ENCODE measurements at regions not wholly inside any gene's neighbourhood (a gene's known extent, or its start where the extent isn't known, plus 50 kb on each side); places are given as distances from the start of the nearest gene placed in this dataset.
"Not testable (repeated sequence)": the region's sequence is repeated elsewhere in the genome, so short reads cannot be mapped to it uniquely, and the experiment has no call there.

DNA sequence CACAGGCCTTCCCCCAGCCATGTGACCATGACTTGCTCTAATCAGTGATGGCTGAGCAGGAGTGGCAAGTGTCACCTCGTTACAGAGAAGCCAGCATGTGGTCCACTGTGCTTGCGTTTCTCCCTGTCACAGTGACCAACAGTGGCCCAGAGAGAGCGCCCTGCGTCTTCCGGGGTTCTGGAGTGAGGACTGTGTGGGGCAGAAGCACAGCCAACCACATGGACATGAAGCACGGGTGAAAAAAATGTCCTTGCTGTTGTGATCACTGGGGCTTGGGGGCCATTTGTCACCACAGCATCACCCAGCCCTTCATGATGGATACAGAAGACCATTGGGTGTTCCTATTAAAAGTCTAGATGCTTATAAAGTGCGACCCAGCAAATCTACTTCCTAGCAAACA lies 174.6 kb upstream of the C14orf180 start:
- no peak for DNase-seq

DNA sequence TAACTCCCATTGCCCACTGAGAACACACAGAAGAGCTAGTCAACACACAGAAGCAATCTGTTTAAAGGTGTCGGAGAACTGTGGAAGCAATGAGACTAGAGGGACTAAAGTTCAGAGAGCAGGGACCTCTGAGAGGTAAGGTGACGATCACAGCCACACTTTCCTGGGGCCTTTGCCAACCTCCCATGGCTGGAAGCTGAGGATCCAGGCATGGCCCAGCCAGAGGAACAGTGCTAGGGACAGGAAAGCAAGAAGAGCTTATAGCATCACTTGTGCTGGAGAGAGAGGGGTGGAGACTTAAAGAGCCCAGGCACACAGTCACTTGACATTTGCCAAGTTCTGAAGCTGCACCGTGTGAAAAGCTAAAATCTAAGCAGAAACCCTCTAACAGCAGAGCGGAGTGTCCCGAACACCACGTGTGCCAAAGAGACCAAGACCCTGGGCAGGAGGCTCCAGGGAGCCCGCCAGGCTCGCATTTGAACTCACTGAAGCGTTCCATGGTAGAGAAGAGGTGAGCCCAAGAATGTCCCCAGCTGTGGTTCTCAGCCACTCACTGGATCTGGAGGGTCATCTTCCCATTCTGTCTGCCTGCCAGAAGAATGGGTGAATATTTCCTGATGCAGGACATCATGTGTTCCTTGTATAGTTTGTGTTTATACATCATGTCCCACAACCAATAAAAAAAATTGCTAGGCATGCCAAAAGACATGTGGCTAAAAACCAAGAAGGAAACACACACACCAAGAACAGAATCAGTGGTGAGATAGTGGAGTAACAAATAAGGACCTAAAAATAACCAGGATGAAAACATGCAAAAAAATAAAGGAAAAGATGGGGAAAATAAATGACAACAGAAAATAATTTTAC lies 174.0 kb upstream of the C14orf180 start:
- DNase-seq = no peak

DNA sequence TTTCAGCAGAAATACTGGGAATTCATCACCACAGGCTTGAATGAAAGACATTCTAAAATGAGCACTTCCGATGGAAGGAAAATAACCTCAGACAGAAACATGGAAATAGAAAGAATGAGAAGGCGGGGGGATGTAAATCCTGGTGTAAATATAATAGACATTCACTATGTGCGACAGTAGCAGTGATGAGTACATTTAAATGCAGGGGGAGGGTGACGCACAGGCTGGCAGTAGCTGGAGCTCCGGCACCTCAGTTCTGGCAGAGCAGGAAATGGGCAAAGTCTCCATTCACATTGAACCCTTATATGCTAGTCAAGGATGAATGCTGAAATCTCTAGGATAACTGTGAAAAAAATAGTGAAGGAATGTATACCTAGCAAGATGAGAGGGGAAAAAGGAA lies 172.7 kb upstream of the C14orf180 start:
- no peak for DNase-seq

DNA sequence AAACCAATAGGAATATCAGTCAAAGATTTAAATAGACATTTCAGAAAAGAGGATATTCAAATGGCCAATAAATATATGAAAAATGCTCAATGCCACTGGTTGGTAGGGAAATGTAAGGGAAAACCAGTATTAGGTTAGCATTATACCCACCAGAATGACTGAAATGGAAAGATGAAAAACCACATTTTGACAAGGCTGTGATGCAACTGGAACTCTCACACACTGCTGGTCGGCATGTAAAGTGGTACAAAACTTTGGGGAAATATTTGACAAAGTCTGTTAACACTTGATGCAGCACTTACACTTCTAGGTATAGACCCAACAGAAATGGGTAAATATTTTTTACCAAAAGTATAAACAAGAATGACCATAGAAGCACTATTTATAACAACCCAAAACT lies 163.2 kb upstream of the C14orf180 start:
- DNase-seq = no peak

DNA sequence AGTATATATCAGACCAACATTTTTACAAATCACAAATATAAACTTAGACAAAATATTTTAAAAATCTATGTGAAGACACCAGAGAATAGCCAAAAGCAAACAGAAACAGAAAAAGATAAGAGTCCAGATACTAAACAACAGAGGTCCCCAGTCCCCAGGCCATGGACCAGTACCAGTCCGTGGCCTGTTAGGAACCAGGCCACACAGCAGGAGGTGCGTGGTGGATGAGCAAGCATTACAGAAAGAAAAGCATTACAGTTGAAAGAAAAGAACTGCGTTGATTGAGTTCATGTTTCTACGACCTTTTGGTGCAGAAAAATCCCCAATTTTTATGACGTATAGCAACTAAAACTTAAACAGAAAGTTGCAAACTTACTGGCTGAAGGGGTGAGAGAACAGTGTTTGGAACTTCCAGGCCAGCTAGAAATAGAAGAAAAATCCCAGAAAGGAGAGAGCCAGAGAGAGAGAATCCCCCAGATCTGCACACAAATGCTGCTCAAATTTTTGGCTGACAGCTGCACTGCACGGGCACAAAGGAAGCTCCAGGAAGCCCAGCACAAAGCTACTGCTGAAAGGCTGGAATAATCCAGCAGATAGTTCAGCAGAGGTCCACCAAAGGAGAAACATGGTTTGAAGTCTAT lies 159.6 kb upstream of the C14orf180 start:
- DNase-seq = no peak

DNA sequence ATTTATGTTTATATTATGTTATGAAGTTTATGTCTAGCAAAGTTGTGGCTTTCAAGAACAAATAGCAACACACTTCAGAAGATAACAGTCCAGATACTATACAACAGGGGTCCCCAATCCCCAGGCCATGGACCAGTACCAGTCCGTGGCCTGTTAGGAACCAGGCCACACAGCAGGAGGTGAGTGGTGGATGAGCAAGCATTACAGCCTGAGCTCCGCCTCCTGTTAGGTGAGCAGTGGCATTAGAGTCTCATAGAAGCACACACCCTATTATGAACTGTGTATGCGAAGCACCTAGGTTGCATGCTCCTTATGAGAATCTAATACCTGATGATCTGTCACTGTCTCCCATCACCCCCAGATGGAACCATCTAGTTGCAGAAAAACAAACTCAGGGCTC lies 159.0 kb upstream of the C14orf180 start:
- not testable (repeated sequence) for DNase-seq

DNA sequence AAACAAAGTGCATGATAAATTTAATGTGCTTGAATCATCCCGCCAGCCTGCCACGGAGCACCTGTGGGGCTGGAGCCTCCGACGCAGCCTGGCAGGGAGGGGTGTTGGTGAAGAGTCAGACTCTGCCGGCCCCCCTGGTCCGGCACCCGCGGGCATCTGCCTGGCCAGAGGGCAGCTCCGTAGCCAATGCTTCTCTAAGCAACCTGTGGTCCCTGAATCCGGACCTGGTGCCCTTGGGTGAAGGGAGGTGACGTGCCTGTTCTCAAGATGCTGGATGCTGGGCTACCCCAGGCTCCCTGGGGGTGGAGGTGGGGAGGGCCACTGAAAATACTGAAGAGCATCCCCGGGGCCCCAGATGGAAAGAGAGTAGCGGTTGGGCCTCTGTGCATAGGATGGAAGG lies 158.6 kb upstream of the C14orf180 start:
- no peak for DNase-seq

DNA sequence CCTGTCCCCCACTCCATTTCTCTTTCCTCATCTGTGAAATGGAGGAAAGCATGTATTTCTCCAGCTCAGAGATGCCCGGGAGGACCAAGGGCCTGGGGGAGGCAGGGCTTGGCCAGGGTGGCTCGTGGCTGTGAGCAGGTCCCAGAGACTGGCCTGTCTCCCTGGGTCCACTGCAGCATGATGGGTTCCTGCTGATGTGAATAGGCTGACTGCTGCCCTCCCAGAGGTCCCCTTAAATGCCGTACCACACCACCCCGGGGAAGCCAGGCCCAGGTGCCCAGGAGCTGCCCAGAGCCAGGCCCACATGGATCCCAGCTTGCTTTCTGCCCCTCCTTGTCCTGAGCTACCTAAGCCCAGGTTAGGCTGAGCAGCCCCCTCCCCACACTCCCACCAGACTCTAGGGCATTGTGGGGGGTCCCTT lies 158.2 kb upstream of the C14orf180 start:
- no peak for DNase-seq

DNA sequence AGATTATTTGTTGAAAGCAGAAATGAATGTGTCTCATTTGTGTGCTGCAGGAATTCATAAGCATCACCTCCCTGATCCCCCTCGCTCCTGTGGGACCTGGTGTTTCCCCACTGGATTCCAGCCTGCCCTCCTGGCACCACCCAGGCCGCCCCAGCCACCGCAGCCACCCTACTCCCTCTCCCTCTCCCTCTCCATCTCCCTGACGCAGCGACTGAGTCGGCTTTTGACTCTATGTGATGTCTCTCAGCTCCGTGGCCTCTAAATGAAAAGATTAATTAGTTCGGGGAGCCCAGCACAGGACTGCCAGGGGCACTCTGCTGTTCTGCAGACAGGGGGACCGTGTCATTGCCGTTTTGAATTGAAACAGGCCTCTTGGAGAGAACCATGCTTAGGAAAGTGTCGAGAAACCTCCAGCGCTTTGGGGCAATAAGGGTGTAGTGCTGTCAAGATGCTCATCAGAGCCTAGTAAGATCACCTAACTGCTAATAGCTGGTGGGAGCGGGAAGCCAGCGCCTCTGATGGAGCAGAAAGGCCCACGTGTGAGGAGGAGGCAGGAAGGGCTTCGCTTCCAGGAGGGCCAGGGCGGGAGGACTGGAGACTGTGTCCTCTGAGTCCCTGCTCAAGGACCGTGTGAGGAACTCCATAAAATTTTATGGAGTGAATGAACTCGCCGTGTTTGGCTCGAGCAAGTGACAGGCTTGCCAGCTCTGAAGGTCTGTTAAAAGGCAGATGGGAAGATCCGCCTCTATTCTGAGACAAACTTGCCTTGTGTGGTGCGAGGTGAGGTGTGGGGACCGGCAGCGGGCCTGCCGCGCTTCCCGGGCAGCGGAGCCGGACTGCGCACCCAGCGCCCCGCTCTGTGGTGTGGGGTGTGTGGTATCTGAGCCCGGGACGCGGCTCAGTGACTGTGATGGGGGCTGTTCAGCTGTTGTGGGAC lies 157.4 kb upstream of the C14orf180 start:
- DNase-seq = no peak

DNA sequence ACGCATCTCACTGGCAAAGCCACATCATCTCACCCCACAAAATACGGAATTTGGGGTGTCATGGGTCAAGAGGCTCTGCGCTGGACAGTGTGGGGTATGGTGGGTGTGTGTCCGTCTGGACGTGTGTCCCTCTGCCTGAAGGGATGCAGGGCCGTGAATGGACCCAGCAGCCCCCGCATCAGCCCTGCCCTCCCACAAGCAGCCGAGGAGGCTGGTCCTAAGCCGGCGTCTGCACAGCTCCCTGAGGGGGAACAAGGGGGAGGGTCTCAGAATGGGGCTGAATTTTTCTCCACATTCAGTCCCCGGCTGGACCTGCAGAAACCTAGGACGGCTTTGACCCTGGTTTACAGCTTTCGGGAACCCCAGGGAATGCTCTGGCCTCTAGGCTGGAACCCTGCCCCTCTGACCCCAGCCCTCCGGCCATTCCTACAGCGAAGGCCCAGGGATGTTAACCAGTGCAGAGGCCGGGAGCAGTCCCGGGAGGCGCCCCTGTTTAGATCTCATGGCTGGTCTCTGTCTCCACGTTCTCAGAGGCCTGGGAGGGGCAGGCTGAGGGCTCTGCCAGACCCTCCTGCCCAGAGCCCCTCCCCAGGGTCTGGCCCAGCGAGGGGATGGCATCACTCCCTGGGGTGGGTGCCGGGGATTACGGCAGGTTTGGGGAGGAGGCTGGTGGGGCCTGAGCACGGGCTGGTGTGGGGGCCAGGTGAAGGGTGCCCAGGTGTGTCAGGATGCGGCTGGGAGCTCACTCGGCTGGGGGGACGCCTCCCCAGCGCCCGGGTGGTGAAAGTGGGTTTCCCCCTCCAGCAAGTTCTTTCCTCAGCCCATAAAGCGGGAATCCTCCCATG lies 156.5 kb upstream of the C14orf180 start:
- no peak for DNase-seq

DNA sequence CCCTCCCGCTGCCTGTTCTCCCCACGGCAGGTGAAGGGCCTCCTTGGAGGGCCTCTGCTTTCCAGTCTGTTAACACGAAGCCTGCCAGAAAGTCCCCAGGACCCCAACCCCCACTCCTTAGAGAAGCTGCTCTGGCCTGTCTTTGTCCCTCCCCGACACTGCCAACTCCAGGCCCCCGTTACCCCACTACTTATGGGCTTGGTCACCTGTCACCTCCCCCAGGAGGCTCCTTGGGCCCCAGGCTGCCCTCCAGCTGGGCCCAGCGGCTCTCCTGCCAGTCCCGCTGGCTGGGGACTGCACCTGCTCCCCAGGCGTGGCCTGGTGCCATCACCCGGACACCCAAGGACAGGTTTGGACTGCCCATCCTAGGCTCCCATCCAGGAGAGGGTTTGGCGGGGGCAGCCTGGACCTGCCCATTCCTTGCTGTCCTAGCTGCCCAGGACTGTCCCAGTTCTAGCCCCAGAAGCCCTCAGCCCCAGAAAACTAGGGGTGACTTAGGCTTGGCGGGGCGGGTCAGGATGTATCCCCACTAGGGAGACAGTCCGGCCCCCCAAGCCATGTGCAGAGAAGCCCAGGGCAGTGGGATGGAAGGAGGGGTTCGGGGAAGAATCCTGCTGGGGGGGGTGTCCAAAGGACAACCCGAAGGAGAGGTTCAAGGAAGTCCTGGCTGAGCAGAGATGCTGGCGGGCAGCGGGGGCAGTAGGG lies 155.7 kb upstream of the C14orf180 start:
- no peak for DNase-seq

DNA sequence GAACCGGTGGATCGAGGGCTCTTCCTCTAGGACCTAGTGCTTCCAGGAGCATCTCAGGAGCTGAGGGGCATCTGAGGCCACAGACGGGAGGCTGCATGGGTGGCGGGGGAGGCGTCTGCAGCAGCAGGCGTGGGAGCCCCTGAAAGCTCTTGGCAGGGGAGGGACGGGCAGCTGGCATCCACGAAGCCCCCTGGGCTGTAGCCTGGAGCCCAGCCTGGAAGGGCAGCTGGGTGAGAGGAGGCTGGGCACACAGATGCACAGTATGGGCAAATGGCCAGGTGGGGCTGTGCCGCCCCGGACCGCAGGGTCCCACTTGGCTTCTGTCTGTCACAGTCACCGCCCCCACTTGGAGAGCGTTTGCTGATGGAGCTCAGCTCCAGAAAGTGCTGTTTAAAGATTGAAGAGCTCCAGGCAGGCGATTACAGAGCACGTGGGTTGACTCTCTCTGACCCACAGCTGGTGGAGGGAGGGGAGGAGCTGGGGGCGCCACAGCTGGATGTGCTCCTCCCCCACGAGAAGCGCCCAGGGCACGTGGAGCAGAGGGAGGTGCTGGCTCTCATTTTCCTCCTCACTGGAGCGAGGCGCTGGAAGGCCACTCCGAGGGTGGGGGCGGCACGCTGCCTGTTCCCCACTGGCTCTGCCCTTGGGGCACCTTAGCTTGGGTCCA lies 155.0 kb upstream of the C14orf180 start:
- no peak for DNase-seq

DNA sequence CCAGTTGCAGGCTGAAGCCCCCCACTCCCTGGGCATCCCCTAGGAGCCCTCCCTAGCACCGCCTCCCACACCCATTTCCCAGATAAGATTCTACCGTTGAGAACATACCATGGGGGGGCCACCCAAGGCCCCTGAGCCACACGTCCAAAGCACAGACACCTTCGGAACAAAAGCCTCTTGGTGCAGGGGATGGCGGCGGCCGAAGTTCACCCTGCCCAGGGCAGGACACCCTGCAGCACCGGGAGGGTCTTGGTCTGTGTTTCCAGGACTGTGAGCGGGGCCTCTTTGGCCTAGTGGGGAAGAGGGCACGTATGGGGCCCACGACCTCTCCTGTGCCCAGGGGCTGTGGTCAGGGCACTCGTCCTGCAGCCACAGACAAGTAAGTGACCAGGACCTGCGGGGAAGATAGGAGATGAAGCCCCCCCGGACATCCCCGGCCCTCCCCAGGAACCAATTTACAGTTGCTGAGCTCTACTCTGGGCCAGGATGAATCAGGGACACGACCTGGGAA lies 154.3 kb upstream of the C14orf180 start:
- no peak for DNase-seq

DNA sequence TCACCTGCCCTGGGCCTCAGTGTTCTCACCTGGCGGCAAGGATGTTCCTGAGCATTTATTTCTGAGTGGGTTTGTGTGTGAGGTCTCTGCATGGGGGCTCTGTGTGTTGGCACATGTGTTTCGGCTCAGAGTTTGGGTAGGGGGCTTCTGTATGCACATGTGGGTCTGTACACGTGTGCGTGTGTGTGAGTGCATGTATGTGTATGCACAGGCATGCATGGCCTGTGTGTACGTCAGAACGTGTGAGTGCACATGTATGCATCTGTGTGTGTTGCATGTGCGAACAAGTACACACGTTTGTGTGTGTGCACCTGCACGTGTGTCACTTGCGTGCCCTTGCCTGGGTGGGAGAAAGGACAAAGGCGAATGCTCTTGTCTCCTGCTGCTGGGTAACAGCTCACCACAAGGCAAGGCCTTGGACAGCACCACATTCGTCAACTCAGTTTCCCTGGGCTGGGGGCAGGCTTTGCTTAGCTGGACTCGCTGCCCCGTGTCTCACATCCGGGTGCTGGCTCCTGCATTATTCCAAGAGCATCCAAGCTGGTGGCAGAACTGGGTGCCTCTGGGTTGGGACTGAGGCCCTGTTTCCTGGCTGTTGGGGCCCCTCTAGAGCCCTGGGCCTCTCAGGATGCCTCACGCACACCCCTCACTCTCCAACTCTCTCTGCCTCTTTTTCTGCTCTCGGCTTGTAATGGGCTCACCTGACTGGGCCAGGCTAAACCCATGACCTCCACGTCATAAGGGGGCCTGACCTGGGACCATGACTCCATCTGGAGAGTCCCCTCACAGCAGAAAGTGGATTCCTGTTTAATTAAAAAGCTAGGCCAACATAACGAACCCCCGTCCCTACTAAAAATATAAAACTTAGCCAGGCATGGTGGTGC lies 153.6 kb upstream of the C14orf180 start:
- DNase-seq = no peak

DNA sequence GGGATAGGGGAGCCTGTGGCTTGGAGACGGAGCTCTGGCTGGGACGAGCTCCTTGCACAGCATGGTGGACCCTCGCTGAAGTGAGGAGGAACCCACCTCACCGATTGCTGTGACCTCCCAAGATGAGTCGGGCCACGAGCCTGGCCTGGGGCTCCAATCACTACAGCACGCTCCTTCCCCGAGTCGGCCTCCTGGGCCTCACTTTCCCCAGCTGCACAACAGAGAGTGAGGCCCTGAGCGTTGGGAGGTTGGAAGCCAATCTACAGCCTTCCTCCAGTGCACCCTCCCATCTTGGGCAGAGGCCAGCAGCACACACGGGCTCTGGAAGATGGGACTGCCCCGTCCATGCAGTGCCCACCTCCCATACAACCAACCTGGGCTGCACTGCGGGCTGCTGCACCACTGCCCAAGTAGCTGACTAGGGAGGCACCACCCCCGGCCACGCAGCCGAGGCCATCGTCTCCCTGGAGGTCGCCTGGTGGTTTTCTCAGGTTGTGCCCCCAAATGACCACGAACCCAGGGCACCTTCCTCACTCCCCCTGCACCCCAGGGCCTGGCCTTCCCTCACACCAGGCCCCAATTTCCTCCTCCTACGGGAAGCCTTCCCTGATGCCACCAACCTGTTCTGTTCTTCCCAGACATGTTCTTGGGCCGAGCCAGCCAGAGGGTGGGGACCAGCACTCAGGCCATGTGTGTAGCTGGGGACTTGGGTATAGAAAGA lies 152.3 kb upstream of the C14orf180 start:
- no peak for DNase-seq

DNA sequence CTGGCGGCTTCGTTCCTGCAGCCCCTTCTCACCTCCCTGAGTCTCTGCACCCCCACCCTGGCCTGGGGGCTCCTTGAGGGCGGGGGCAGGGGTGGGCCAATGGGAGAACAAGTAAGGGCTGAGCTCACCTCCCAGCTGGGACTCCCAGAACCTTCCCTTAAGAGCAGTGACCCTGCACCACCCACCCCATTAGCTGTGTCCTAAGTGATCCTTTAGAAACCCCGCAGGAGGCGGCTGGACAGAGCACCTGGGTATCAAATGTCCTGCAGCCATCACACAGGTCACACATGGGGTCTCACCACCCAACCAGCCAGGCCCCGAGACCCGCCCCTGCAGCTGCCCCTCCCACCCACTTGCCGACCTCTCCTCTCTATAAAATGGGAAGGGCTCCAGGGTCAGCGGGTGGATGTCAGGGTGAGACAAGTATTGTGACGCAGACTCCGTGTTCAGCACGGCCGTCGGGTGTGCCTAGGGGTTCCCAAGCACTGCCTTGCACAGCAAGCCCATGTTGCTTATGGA lies 151.2 kb upstream of the C14orf180 start:
- DNase-seq = no peak

DNA sequence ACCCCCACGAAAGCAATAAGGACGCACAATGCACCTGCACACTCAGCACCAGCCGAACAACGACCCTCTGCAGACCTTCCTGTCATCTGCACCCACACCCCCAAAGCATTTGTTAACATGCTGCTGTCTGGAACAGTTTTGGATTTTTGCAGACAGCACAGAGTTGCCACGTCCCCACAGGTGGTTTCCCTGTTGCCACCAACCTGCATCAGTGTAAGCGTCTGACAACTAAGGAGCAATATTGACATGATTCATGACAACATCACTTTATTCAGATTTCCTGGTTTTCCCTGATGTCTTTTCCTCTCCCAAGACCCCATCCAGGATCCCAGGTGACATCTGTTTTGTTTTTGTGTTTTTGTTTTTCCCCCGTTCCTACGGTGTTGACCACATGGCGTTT lies 150.7 kb upstream of the C14orf180 start:
- no peak for DNase-seq

DNA sequence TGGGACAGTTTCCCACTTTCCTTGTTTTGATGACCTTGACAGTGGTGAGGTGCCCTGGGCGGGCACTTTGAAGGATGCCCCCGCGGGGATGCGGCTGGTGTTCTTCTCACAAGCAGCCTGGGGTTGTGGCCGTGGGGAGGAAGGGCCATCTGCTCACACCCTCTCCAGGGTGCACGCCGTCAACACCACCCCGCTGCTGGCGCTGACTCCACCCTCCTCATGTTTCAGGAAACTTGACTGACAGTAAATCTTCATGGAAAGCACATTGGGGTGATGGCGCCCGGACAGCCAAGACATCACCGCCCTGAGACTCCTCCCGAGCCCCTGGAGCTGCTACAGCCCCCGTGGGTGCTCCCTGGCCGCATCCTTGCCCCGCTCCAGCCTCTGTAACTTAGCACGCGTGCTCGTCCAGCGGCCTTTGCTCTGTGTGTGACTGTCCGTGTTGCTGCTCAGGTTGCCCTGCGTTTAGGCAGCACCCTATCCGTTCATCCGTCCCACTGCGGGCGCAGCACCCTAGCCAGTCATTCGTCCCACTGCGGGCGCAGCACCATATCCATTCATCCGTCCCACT lies 150.2 kb upstream of the C14orf180 start:
- no peak for DNase-seq

Measured in KG1 (cell line).